ENCODE measurements at regions not wholly inside any gene's neighbourhood (a gene's known extent, or its start where the extent isn't known, plus 50 kb on each side); places are given as distances from the start of the nearest gene placed in this dataset.

GRCh38 chr2:236796236-236796635, 226.6 kb downstream of the ACKR3 start:
- H3K4me1 ChIP-seq, result no peaks in the 10 kb centered on the region
- no peaks in the 10 kb centered on the region for H3K9me3 ChIP-seq
- H3K27me3 ChIP-seq, result no peaks in the 10 kb centered on the region
- DNase-seq, result no peak
- 82 to 94% methylated on average over 2 of the region's 2 CpGs for WGBS, 2 donors
- H3K4me3 ChIP-seq, result no peak overlapping the region
- H3K36me3 ChIP-seq (replicated peaks in 1 of 2; ENCODE audit: insufficient read depth in 1 of 2, low read depth in 2 of 2), result no peaks in the 10 kb centered on the region
- ATAC-seq, result no peak
- no peak overlapping the region for H3K27ac ChIP-seq
- TF ChIP-seq POLR2A (IDR thresholded peaks at IDR 0.05), result no peak
- TF ChIP-seq, protein P1, sequence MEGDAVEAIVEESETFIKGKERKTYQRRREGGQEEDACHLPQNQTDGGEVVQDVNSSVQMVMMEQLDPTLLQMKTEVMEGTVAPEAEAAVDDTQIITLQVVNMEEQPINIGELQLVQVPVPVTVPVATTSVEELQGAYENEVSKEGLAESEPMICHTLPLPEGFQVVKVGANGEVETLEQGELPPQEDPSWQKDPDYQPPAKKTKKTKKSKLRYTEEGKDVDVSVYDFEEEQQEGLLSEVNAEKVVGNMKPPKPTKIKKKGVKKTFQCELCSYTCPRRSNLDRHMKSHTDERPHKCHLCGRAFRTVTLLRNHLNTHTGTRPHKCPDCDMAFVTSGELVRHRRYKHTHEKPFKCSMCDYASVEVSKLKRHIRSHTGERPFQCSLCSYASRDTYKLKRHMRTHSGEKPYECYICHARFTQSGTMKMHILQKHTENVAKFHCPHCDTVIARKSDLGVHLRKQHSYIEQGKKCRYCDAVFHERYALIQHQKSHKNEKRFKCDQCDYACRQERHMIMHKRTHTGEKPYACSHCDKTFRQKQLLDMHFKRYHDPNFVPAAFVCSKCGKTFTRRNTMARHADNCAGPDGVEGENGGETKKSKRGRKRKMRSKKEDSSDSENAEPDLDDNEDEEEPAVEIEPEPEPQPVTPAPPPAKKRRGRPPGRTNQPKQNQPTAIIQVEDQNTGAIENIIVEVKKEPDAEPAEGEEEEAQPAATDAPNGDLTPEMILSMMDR (IDR thresholded peaks at IDR 0.05), result no peak
- intact Hi-C loops (cut with DNase I), result no loop called here

DNA sequence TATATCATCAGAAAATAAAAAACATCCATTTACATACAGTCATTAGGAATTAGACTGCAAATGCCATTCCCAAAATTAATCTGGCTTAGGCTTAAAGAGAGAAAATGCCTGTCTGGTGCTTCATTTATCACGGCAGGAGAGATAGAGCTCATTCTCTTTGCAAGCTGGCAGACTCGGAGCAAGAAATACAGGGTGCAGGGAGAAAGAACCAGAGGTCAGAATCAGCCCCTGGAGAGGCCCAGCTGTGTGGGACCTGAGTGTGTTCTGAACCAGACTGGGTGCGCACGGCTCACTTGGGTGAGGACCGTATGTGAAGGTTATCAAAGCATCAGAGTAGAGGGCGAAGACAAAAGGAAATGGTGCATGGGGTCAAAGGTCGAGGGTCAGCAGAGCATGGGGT, 227.8 kb downstream of the ACKR3 start:
- Histone ChIP-seq H3K27ac (no peak overlapping the region), H3K36me3 (replicated peaks in 1 of 2; ENCODE audit: insufficient read depth in 1 of 2, low read depth in 2 of 2) (no peaks in the 10 kb centered on the region), H3K9me3 (no peaks in the 10 kb centered on the region), H3K4me3 (no peak overlapping the region), H3K27me3 (no peaks in the 10 kb centered on the region), H3K4me1 (no peaks in the 10 kb centered on the region)
- DNase-seq, result no peak
- TF ChIP-seq POLR2A (IDR thresholded peaks at IDR 0.05), result no peak
- TF ChIP-seq, protein P1 (IDR thresholded peaks at IDR 0.05), result no peak
- WGBS, 2 donors, result 70 to 71% methylated on average over 7 of the region's 7 CpGs
- no peak for ATAC-seq
- intact Hi-C loops (cut with DNase I), result no loop called here

GRCh38 chr2:236798491-236798890, 228.9 kb downstream of the ACKR3 start:
- DNase-seq (no peak), ATAC-seq (no peak)
- Histone ChIP-seq H3K27ac (no peak overlapping the region), H3K4me1 (no peaks in the 10 kb centered on the region), H3K27me3 (no peaks in the 10 kb centered on the region), H3K9me3 (no peaks in the 10 kb centered on the region), H3K4me3 (no peak overlapping the region), H3K36me3 (replicated peaks in 1 of 2; ENCODE audit: insufficient read depth in 1 of 2, low read depth in 2 of 2) (no peaks in the 10 kb centered on the region)
- intact Hi-C loops (cut with DNase I), result no loop called here
- 95 to 96% methylated on average over 3 of the region's 3 CpGs for WGBS, 2 donors
- no peak for TF ChIP-seq POLR2A (IDR thresholded peaks at IDR 0.05)
- TF ChIP-seq, protein P1 (IDR thresholded peaks at IDR 0.05), result no peak

DNA sequence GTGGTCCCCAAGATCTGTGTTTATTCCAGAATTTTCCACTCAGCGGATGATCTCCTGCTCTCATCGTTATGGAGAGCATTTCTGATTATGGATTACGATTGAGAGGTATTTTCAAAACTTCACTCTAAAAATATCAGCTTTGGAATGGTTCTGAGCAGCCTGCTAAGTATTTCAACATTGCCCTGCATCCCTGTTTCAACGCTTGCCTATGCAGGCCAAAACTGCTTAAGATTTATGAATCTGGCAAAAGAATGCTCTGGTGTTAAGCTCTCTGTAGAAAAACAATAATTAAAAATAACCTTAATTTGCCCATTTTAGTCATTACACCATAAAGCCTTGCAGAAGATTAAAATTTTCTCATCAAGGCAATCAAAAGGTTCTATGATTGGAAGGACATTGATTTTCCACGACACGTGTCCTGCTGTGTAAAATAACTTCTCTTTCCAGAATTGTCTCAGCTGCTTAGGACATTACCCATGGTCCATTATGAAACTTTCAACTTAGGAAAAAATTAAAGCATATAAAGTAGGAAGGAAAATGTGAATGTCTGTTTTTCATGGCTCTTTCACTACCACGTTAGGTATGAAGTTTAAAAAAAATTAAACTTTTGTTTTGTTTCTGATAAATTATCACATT, 229.9 kb downstream of the ACKR3 start:
- ATAC-seq, result no peak
- no peak for TF ChIP-seq POLR2A (IDR thresholded peaks at IDR 0.05)
- TF ChIP-seq, protein P1 (IDR thresholded peaks at IDR 0.05), result no peak
- intact Hi-C loops (cut with DNase I), result no loop called here
- no peak for DNase-seq
- H3K27me3 ChIP-seq, result no peaks in the 10 kb centered on the region
- H3K4me3 ChIP-seq, result no peak overlapping the region
- no peaks in the 10 kb centered on the region for H3K4me1 ChIP-seq
- H3K36me3 ChIP-seq (replicated peaks in 1 of 2; ENCODE audit: insufficient read depth in 1 of 2, low read depth in 2 of 2), result no peaks in the 10 kb centered on the region
- WGBS, 2 donors, result 87 to 88% methylated on average over 7 of the region's 7 CpGs
- no peak overlapping the region for H3K27ac ChIP-seq
- H3K9me3 ChIP-seq, result no peaks in the 10 kb centered on the region

GRCh38 chr2:236802862-236803261, 233.2 kb downstream of the ACKR3 start:
- no peak for ATAC-seq
- intact Hi-C loops (cut with DNase I), result no loop called here

More at GRCh38 chr2:236802862-236803261, 233.2 kb downstream of the ACKR3 start:
- Histone ChIP-seq H3K9me3 (no peaks in the 10 kb centered on the region), H3K27ac (no peak overlapping the region), H3K4me1 (no peaks in the 10 kb centered on the region), H3K4me3 (no peak overlapping the region), H3K36me3 (replicated peaks in 1 of 2; ENCODE audit: insufficient read depth in 1 of 2, low read depth in 2 of 2) (no peaks in the 10 kb centered on the region), H3K27me3 (no peaks in the 10 kb centered on the region)
- no peak for DNase-seq
- 76 to 80% methylated on average over 6 of the region's 6 CpGs for WGBS, 2 donors
- TF ChIP-seq POLR2A (IDR thresholded peaks at IDR 0.05), result no peak
- TF ChIP-seq, protein P1 (IDR thresholded peaks at IDR 0.05), result no peak

All from body of pancreas (tissue), 4 donors.